LNCAP (cell line): ENCODE measurements at regions not wholly inside any gene's neighbourhood (a gene's known extent, or its start where the extent isn't known, plus 50 kb on each side); places are given as distances from the start of the nearest gene placed in this dataset.

ENCODE experiments used
- CTCF ChIP-seq: fragments of 450-650 bp; IDR thresholded peaks from 2 replicates; pipeline ENCODE4 v1.5.1; 2017; ENCODE audit warnings: mild to moderate bottlenecking

GRCh38 chr6:165835410-165835851, 172.4 kb upstream of the PDE10A start:
- no peak for TF ChIP-seq CTCF

- TF ChIP-seq CTCF = no peak
Measured at GRCh38 chr6:165834613-165835259, 171.7 kb upstream of the PDE10A start.

DNA sequence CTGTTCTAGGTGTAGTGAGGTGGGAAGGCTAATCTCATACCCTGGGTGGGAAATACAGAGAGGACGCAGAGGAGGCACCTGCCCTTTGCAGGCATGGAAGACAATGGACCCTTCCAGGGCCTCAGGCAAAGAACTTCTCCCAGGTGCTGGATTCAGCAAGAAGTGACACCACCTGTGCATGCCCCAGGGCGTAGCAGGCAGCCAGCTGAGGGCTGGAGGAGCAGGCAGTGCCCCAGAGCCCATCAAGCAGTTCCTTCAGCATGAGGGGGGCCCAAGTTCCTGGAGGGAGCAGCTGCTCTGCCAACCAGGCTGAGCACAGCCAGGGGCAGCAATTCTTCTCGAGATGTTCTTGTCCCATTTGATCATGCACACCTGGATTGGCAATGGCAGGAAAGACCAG, 170.3 kb upstream of the PDE10A start:
- TF ChIP-seq CTCF = no peak

DNA sequence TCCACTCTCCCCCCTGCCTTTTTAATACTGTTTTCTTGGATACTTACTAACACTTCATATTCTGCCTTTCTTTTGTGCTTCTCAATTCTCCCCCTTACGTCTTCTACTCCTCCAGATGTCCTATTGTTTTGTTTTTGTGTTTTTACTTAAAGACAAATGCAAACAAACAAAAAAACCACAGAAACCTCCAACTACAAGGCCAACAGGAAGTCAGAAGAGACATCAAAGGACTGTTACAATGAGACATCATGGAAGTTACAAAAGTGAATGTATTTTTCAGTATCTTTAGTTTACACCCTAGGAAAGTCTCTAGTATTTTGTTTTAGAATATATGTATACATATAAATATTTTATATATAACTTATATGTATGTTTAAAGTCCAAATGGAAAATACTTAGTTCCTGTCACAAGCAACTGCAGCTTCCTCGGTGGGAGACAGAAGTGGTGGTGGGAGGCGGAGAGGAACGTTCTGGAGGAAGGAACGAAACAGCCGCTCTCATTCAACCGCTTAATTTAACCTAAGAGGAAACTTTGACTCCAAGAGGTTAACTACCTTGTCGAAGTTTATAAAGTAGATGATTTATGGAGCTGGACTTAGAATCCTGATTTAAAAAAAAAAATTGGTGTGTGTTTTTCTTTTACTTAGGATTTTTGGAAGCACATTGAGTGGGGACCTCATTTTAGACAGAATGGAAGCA, 168.9 kb upstream of the PDE10A start:
- no peak for TF ChIP-seq CTCF

- TF ChIP-seq CTCF = no peak
Measured at GRCh38 chr6:165830761-165831160, 167.7 kb upstream of the PDE10A start.

- no peak for TF ChIP-seq CTCF
Measured at GRCh38 chr6:165829376-165829775, 166.3 kb upstream of the PDE10A start.

- no peak for TF ChIP-seq CTCF
Measured at GRCh38 chr6:165827190-165827518, 164.1 kb upstream of the PDE10A start.
